ENCODE measurements at regions not wholly inside any gene's neighbourhood (a gene's known extent, or its start where the extent isn't known, plus 50 kb on each side); places are given as distances from the start of the nearest gene placed in this dataset.

- Histone ChIP-seq H3K27ac (ENCODE audit: low read depth, low read length) (no peak overlapping the region), H3K9me3 (ENCODE audit: control insufficient read depth, insufficient read depth, low read length) (no peaks in the 10 kb centered on the region), H3K4me2 (ENCODE audit: low read length) (no peak overlapping the region), H3F3A (ENCODE audit: control insufficient read depth, insufficient read depth) (no peaks in the 10 kb centered on the region), H3K9me2 (replicated peaks; ENCODE audit: control insufficient read depth, low read length) (no peaks in the 10 kb centered on the region), H3K36me3 (ENCODE audit: control insufficient read depth, low read length) (no peaks in the 10 kb centered on the region), H4K20me1 (ENCODE audit: control insufficient read depth, insufficient read depth, low read depth, low read length) (no peaks in the 10 kb centered on the region), H3K4me1 (ENCODE audit: control insufficient read depth, low read length) (no peaks in the 10 kb centered on the region), H3K79me2 (ENCODE audit: control insufficient read depth, low read length) (no peaks in the 10 kb centered on the region), H3K4me3 (ENCODE audit: low read length) (no peak overlapping the region), H3K27me3 (ENCODE audit: control insufficient read depth, low read length) (no peaks in the 10 kb centered on the region)
- TF ChIP-seq EZH2phosphoT487 (IDR thresholded peaks at IDR 0.05; ENCODE audit: borderline replicate concordance, low read length) = no peak
- no peak for TF ChIP-seq CTCF (IDR thresholded peaks at IDR 0.05; ENCODE audit: low read depth, low read length, poor library complexity, severe bottlenecking)
Measured at GRCh38 chr2:235398321-235398720, 95.5 kb upstream of the AGAP1 start.

GRCh38 chr2:235399895-235400294, 93.9 kb upstream of the AGAP1 start:
- no peak overlapping the region for H3K4me2 ChIP-seq (ENCODE audit: low read length)
- no peaks in the 10 kb centered on the region for H3K36me3 ChIP-seq (ENCODE audit: control insufficient read depth, low read length)
- no peaks in the 10 kb centered on the region for H3K9me2 ChIP-seq (replicated peaks; ENCODE audit: control insufficient read depth, low read length)
- H3K27ac ChIP-seq (ENCODE audit: low read depth, low read length) = no peak overlapping the region
- no peak overlapping the region for H3K4me3 ChIP-seq (ENCODE audit: low read length)
- no peaks in the 10 kb centered on the region for H4K20me1 ChIP-seq (ENCODE audit: control insufficient read depth, insufficient read depth, low read depth, low read length)
- no peak for TF ChIP-seq EZH2phosphoT487 (IDR thresholded peaks at IDR 0.05; ENCODE audit: borderline replicate concordance, low read length)
- TF ChIP-seq CTCF (IDR thresholded peaks at IDR 0.05; ENCODE audit: low read depth, low read length, poor library complexity, severe bottlenecking) = no peak
- H3K27me3 ChIP-seq (ENCODE audit: control insufficient read depth, low read length) = no peaks in the 10 kb centered on the region
- no peaks in the 10 kb centered on the region for H3K79me2 ChIP-seq (ENCODE audit: control insufficient read depth, low read length)
- no peaks in the 10 kb centered on the region for H3K4me1 ChIP-seq (ENCODE audit: control insufficient read depth, low read length)
- no peaks in the 10 kb centered on the region for H3F3A ChIP-seq (ENCODE audit: control insufficient read depth, insufficient read depth)
- H3K9me3 ChIP-seq (ENCODE audit: control insufficient read depth, insufficient read depth, low read length) = no peaks in the 10 kb centered on the region

GRCh38 chr2:235402422-235402821, 91.4 kb upstream of the AGAP1 start:
- H3K4me2 ChIP-seq (ENCODE audit: low read length) = no peak overlapping the region
- H3K36me3 ChIP-seq (ENCODE audit: control insufficient read depth, low read length) = no peaks in the 10 kb centered on the region
- no peaks in the 10 kb centered on the region for H3K9me2 ChIP-seq (replicated peaks; ENCODE audit: control insufficient read depth, low read length)
- no peak for TF ChIP-seq CTCF (IDR thresholded peaks at IDR 0.05; ENCODE audit: low read depth, low read length, poor library complexity, severe bottlenecking)
- no peak for TF ChIP-seq EZH2phosphoT487 (IDR thresholded peaks at IDR 0.05; ENCODE audit: borderline replicate concordance, low read length)
- no peaks in the 10 kb centered on the region for H3K4me1 ChIP-seq (ENCODE audit: control insufficient read depth, low read length)
- H4K20me1 ChIP-seq (ENCODE audit: control insufficient read depth, insufficient read depth, low read depth, low read length) = no peaks in the 10 kb centered on the region
- no peak overlapping the region for H3K27ac ChIP-seq (ENCODE audit: low read depth, low read length)
- H3K27me3 ChIP-seq (ENCODE audit: control insufficient read depth, low read length) = no peaks in the 10 kb centered on the region
- no peak overlapping the region for H3K4me3 ChIP-seq (ENCODE audit: low read length)
- H3F3A ChIP-seq (ENCODE audit: control insufficient read depth, insufficient read depth) = no peaks in the 10 kb centered on the region
- no peaks in the 10 kb centered on the region for H3K9me3 ChIP-seq (ENCODE audit: control insufficient read depth, insufficient read depth, low read length)
- H3K79me2 ChIP-seq (ENCODE audit: control insufficient read depth, low read length) = no peaks in the 10 kb centered on the region

Measured in DOHH2 (cell line).